HEK293 (cell line): ENCODE measurements at regions not wholly inside any gene's neighbourhood (a gene's known extent, or its start where the extent isn't known, plus 50 kb on each side); places are given as distances from the start of the nearest gene placed in this dataset.

Source experiments
- CTCF ChIA-PET: fragments of 350-600 bp; formaldehyde crosslinking; extraction: SDS; loops from one replicate; lab custom pipeline; 2021; ENCODE audit warnings: antibody characterized with exemption; lab: Yijun Ruan, JAX
- POLR2A ChIA-PET: fragments of 300-600 bp; formaldehyde crosslinking; extraction: SDS; loops from one replicate; lab custom pipeline; 2020; ENCODE audit warnings: antibody characterized with exemption, inconsistent platforms; lab: Yijun Ruan, JAX
- H3K27ac ChIP-seq: fragments of 200-500 bp; sonication (Bioruptor generic); 2 replicates; pipeline ENCODE4 v1.5.1; 2014; ENCODE audit warnings: low read depth, low read length, control low read depth, inconsistent platforms; ENCODE audit errors: extremely low read depth
- H3K36me3 ChIP-seq, 2 experiments: fragments of 200-500 bp in 1 of 2; sonication (Bioruptor generic) in 1 of 2; 1 replicate in 1 of 2; 2 replicates in 1 of 2; pipeline ENCODE4 v1.5.1; 2014 to 2017; ENCODE audit warnings: inconsistent platforms in 2 of 2, low read length in 2 of 2; ENCODE audit not compliant: control insufficient read depth in 2 of 2, insufficient read depth in 1 of 2
- H3K4me1 ChIP-seq: fragments of 200-500 bp; sonication (Bioruptor generic); 2 replicates; pipeline ENCODE4 v1.5.1; 2014; ENCODE audit warnings: mild to moderate bottlenecking, low read length, inconsistent platforms; ENCODE audit not compliant: control insufficient read depth, insufficient read depth
- H3K4me3 ChIP-seq: 2 replicates; pipeline ENCODE4 v1.5.1; 2011; ENCODE audit warnings: low read depth, mild to moderate bottlenecking, control low read depth, low read length, moderate library complexity
- H3K9me3 ChIP-seq: fragments of 200-500 bp; sonication (Bioruptor generic); 2 replicates; pipeline ENCODE4 v1.5.1; 2014; ENCODE audit warnings: low read depth, low read length, inconsistent platforms; ENCODE audit not compliant: control insufficient read depth, insufficient read depth
- BCL11A ChIP-seq: fragments of 450-650 bp; formaldehyde crosslinking; IDR thresholded peaks from 2 replicates; pipeline ENCODE4 v1.5.1; 2016; ENCODE audit warnings: low read depth, missing biosample characterization, missing genetic modification characterization
- KLF10 ChIP-seq: fragments of 450-650 bp; IDR thresholded peaks from 2 replicates; pipeline ENCODE4 v1.5.1; 2018; ENCODE audit warnings: missing biosample characterization, mild to moderate bottlenecking, missing genetic modification characterization
- SETDB1 ChIP-seq: IDR thresholded peaks from one replicate; pipeline ENCODE4 v1.6.1; 2017; ENCODE audit warnings: mild to moderate bottlenecking, low read length, moderate library complexity, mixed read lengths; ENCODE audit not compliant: insufficient read length
- ZNF132 ChIP-seq: fragments of 450-650 bp; formaldehyde crosslinking; IDR thresholded peaks from 2 replicates; pipeline ENCODE4 v1.5.1; 2017; ENCODE audit warnings: missing biosample characterization, missing genetic modification characterization, borderline replicate concordance
- ZNF138 ChIP-seq: fragments of 450-650 bp; formaldehyde crosslinking; IDR thresholded peaks from 2 replicates; pipeline ENCODE4 v1.5.1; 2016; ENCODE audit warnings: missing biosample characterization, missing genetic modification characterization, borderline replicate concordance
- ZNF223 ChIP-seq: fragments of 450-650 bp; formaldehyde crosslinking; IDR thresholded peaks from 2 replicates; pipeline ENCODE4 v1.5.1; 2016; ENCODE audit warnings: missing biosample characterization, missing genetic modification characterization
- ZNF292 ChIP-seq: fragments of 450-650 bp; formaldehyde crosslinking; IDR thresholded peaks from 2 replicates; pipeline ENCODE4 v1.5.1; 2016; ENCODE audit warnings: low read depth, missing biosample characterization, missing genetic modification characterization, borderline replicate concordance
- ZNF341 ChIP-seq: fragments of 450-650 bp; formaldehyde crosslinking; IDR thresholded peaks from 2 replicates; pipeline ENCODE4; 2016; ENCODE audit warnings: low read depth, missing biosample characterization, missing genetic modification characterization
- ZNF350 ChIP-seq: fragments of 450-650 bp; formaldehyde crosslinking; IDR thresholded peaks from 2 replicates; pipeline ENCODE4 v1.5.0; 2017; ENCODE audit warnings: missing biosample characterization, mild to moderate bottlenecking, missing genetic modification characterization
- ZNF366 ChIP-seq: fragments of 450-650 bp; formaldehyde crosslinking; conservative IDR thresholded peaks from 2 replicates; pipeline ENCODE4 v1.5.1; 2016; ENCODE audit warnings: missing biosample characterization, missing genetic modification characterization
- ZNF394 ChIP-seq: fragments of 450-650 bp; formaldehyde crosslinking; IDR thresholded peaks from 2 replicates; pipeline ENCODE4 v1.5.1; 2016; ENCODE audit warnings: missing biosample characterization, missing genetic modification characterization, mild to moderate bottlenecking, moderate library complexity, borderline replicate concordance
- ZNF449 ChIP-seq: fragments of 450-650 bp; formaldehyde crosslinking; IDR thresholded peaks from 2 replicates; pipeline ENCODE4 v1.5.1; 2017; ENCODE audit warnings: missing biosample characterization, mild to moderate bottlenecking, missing genetic modification characterization, moderate library complexity
- ZNF621 ChIP-seq: fragments of 450-650 bp; formaldehyde crosslinking; IDR thresholded peaks from 2 replicates; pipeline ENCODE4 v1.5.1; 2017; ENCODE audit warnings: missing biosample characterization, missing genetic modification characterization
- ZNF664 ChIP-seq: fragments of 450-650 bp; formaldehyde crosslinking; IDR thresholded peaks from 2 replicates; pipeline ENCODE4 v1.5.1; 2016; ENCODE audit warnings: missing biosample characterization, missing genetic modification characterization
- ZNF768 ChIP-seq: fragments of 450-650 bp; formaldehyde crosslinking; IDR thresholded peaks from 2 replicates; pipeline ENCODE4 v1.5.1; 2018; ENCODE audit warnings: missing biosample characterization, mild to moderate bottlenecking, missing genetic modification characterization
- ZNF776 ChIP-seq: fragments of 450-650 bp; formaldehyde crosslinking; IDR thresholded peaks from 2 replicates; pipeline ENCODE4 v1.5.0; 2017; ENCODE audit warnings: missing biosample characterization, missing genetic modification characterization, borderline replicate concordance
- ZNF830 ChIP-seq: fragments of 450-650 bp; IDR thresholded peaks from 2 replicates; pipeline ENCODE4 v1.5.0; 2018; ENCODE audit warnings: missing biosample characterization, missing genetic modification characterization, low read depth, mild to moderate bottlenecking, moderate library complexity
- TF ChIP-seq, protein P1 (sequence below): fragments of 450-650 bp; formaldehyde crosslinking; IDR thresholded peaks from 2 replicates; pipeline ENCODE4; 2016; ENCODE audit warnings: missing biosample characterization, missing genetic modification characterization
- TF ChIP-seq, protein P2 (sequence below): fragments of 450-650 bp; IDR thresholded peaks from 2 replicates; pipeline ENCODE4 v1.5.1; 2018; ENCODE audit warnings: missing biosample characterization, mild to moderate bottlenecking, missing genetic modification characterization
- TF ChIP-seq, protein P3 (sequence below): fragments of 450-650 bp; formaldehyde crosslinking; IDR thresholded peaks from 2 replicates; pipeline ENCODE4 v1.5.1; 2016; ENCODE audit warnings: missing biosample characterization, missing genetic modification characterization
- TF ChIP-seq, protein P4 (sequence below): fragments of 450-650 bp; formaldehyde crosslinking; IDR thresholded peaks from 2 replicates; pipeline ENCODE4 v1.5.1; 2016; ENCODE audit warnings: missing biosample characterization, missing genetic modification characterization
- TF ChIP-seq, protein P5 (sequence below): fragments of 450-650 bp; formaldehyde crosslinking; IDR thresholded peaks from 2 replicates; pipeline ENCODE4 v1.5.1; 2016; ENCODE audit warnings: missing biosample characterization, missing genetic modification characterization

DNA sequence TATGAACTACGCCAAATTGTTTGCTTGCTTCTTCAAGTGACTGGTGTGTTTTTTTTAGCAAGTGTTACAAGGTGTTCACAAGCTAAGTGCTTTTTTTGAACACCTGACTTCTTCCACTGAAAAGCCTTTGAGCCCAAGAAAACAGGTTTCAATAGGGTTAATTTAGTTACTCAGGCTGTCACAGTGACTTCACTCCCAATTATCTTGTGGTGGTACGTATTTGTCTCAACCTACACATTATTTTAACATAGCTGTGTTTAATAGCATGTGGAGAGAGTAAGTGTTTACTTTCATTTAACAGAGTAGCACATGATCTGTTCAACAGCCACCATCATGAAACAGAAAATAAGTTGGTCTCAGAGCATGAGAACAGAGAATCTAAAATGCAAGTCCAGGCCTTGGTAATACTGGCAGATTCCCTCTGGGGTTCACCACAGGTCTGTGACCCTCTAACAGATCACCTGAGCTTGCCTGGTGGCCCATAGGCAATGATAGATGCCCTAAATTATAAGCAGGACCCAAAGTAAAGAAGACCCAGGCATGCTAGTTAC lies 267.7 kb upstream of the SMARCA2 start:
- H3K4me1 ChIP-seq: no peaks in the 10 kb centered on the region
- no peaks in the 10 kb centered on the region for H3K36me3 ChIP-seq
- ChIA-PET CTCF (interaction anchor here (1.8 kb wide), 1 partner anchor 15 kb away, joined by 9 read pairs; no protein-coding TSS in a partner anchor), POLR2A (no interaction called here)
- TF ChIP-seq, protein P1, sequence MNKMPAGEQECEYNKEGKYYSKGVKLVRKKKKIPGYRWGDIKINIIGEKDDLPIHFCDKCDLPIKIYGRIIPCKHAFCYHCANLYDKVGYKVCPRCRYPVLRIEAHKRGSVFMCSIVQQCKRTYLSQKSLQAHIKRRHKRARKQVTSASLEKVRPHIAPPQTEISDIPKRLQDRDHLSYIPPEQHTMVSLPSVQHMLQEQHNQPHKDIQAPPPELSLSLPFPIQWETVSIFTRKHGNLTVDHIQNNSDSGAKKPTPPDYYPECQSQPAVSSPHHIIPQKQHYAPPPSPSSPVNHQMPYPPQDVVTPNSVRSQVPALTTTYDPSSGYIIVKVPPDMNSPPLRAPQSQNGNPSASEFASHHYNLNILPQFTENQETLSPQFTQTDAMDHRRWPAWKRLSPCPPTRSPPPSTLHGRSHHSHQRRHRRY (tag by site-specific recombination): no peak
- TF ChIP-seq ZNF621 (no peak), ZNF132 (no peak), ZNF350 (tag by site-specific recombination) (no peak)
- TF ChIP-seq, protein P2, sequence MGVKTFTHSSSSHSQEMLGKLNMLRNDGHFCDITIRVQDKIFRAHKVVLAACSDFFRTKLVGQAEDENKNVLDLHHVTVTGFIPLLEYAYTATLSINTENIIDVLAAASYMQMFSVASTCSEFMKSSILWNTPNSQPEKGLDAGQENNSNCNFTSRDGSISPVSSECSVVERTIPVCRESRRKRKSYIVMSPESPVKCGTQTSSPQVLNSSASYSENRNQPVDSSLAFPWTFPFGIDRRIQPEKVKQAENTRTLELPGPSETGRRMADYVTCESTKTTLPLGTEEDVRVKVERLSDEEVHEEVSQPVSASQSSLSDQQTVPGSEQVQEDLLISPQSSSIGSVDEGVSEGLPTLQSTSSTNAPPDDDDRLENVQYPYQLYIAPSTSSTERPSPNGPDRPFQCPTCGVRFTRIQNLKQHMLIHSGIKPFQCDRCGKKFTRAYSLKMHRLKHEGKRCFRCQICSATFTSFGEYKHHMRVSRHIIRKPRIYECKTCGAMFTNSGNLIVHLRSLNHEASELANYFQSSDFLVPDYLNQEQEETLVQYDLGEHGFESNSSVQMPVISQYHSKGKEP (tag by site-specific recombination): no peak
- H3K27ac ChIP-seq: no peak overlapping the region
- H3K9me3 ChIP-seq: no peaks in the 10 kb centered on the region
- H3K4me3 ChIP-seq: no peak overlapping the region

- ChIA-PET CTCF (interaction anchor here (1.2 kb wide), 1 partner anchor 16 kb away, joined by 8 read pairs; no protein-coding TSS in a partner anchor), POLR2A (no interaction called here)
- H3K36me3 ChIP-seq: no peaks in the 10 kb centered on the region
- no peaks in the 10 kb centered on the region for H3K4me1 ChIP-seq
- TF ChIP-seq KLF10 (no peak), ZNF138 (tag by site-specific recombination) (no peak), BCL11A (tag by site-specific recombination) (no peak), ZNF223 (tag by site-specific recombination) (no peak), ZNF341 (tag by site-specific recombination) (no peak), ZNF830 (tag by site-specific recombination) (no peak), ZNF664 (tag by site-specific recombination) (no peak), ZNF292 (tag by site-specific recombination) (no peak), ZNF768 (no peak), ZNF449 (tag by site-specific recombination) (no peak), ZNF366 (tag by site-specific recombination) (no peak), ZNF776 (tag by site-specific recombination) (no peak), SETDB1 (no peak), ZNF394 (tag by site-specific recombination) (no peak)
- TF ChIP-seq, protein P3, sequence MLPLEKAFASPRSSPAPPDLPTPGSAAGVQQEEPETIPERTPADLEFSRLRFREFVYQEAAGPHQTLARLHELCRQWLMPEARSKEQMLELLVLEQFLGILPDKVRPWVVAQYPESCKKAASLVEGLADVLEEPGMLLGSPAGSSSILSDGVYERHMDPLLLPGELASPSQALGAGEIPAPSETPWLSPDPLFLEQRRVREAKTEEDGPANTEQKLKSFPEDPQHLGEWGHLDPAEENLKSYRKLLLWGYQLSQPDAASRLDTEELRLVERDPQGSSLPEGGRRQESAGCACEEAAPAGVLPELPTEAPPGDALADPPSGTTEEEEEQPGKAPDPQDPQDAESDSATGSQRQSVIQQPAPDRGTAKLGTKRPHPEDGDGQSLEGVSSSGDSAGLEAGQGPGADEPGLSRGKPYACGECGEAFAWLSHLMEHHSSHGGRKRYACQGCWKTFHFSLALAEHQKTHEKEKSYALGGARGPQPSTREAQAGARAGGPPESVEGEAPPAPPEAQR (tag by site-specific recombination): no peak
- TF ChIP-seq, protein P4, sequence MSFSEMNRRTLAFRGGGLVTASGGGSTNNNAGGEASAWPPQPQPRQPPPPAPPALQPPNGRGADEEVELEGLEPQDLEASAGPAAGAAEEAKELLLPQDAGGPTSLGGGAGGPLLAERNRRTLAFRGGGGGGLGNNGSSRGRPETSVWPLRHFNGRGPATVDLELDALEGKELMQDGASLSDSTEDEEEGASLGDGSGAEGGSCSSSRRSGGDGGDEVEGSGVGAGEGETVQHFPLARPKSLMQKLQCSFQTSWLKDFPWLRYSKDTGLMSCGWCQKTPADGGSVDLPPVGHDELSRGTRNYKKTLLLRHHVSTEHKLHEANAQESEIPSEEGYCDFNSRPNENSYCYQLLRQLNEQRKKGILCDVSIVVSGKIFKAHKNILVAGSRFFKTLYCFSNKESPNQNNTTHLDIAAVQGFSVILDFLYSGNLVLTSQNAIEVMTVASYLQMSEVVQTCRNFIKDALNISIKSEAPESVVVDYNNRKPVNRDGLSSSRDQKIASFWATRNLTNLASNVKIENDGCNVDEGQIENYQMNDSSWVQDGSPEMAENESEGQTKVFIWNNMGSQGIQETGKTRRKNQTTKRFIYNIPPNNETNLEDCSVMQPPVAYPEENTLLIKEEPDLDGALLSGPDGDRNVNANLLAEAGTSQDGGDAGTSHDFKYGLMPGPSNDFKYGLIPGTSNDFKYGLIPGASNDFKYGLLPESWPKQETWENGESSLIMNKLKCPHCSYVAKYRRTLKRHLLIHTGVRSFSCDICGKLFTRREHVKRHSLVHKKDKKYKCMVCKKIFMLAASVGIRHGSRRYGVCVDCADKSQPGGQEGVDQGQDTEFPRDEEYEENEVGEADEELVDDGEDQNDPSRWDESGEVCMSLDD: no peak
- TF ChIP-seq, protein P5, sequence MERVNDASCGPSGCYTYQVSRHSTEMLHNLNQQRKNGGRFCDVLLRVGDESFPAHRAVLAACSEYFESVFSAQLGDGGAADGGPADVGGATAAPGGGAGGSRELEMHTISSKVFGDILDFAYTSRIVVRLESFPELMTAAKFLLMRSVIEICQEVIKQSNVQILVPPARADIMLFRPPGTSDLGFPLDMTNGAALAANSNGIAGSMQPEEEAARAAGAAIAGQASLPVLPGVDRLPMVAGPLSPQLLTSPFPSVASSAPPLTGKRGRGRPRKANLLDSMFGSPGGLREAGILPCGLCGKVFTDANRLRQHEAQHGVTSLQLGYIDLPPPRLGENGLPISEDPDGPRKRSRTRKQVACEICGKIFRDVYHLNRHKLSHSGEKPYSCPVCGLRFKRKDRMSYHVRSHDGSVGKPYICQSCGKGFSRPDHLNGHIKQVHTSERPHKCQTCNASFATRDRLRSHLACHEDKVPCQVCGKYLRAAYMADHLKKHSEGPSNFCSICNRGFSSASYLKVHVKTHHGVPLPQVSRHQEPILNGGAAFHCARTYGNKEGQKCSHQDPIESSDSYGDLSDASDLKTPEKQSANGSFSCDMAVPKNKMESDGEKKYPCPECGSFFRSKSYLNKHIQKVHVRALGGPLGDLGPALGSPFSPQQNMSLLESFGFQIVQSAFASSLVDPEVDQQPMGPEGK (tag by site-specific recombination): no peak
- TF ChIP-seq, protein P2 (tag by site-specific recombination): no peak
- H3K27ac ChIP-seq: no peak overlapping the region
- no peak overlapping the region for H3K4me3 ChIP-seq
- H3K9me3 ChIP-seq: no peaks in the 10 kb centered on the region
These were observed 266.7 kb upstream of the SMARCA2 start for GRCh38 chr9:1748407-1748806.
